B cell (primary cell): ENCODE measurements at regions not wholly inside any gene's neighbourhood (a gene's known extent, or its start where the extent isn't known, plus 50 kb on each side); places are given as distances from the start of the nearest gene placed in this dataset.

ENCODE experiments used
- EZH2 ChIP-seq: IDR thresholded peaks from 2 replicates; pipeline ENCODE4 v1.6.1; 2012; ENCODE audit warnings: borderline replicate concordance, low read depth, mild to moderate bottlenecking, moderate library complexity, low read length; ENCODE audit not compliant: insufficient read depth, poor library complexity, severe bottlenecking
- TF ChIP-seq, protein P1 (sequence below): fragments of 200-600 bp; IDR thresholded peaks from one replicate; pipeline ENCODE4 v1.8.0; 2022; ENCODE audit warnings: antibody characterized with exemption, mild to moderate bottlenecking

GRCh38 chr12:105552056-105552455, 221.6 kb downstream of the C12orf75 start:
- TF ChIP-seq, protein P1, sequence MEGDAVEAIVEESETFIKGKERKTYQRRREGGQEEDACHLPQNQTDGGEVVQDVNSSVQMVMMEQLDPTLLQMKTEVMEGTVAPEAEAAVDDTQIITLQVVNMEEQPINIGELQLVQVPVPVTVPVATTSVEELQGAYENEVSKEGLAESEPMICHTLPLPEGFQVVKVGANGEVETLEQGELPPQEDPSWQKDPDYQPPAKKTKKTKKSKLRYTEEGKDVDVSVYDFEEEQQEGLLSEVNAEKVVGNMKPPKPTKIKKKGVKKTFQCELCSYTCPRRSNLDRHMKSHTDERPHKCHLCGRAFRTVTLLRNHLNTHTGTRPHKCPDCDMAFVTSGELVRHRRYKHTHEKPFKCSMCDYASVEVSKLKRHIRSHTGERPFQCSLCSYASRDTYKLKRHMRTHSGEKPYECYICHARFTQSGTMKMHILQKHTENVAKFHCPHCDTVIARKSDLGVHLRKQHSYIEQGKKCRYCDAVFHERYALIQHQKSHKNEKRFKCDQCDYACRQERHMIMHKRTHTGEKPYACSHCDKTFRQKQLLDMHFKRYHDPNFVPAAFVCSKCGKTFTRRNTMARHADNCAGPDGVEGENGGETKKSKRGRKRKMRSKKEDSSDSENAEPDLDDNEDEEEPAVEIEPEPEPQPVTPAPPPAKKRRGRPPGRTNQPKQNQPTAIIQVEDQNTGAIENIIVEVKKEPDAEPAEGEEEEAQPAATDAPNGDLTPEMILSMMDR: no peak
- TF ChIP-seq EZH2: no peak
